A549 (cell line): ENCODE measurements at regions not wholly inside any gene's neighbourhood (a gene's known extent, or its start where the extent isn't known, plus 50 kb on each side); places are given as distances from the start of the nearest gene placed in this dataset.

Experiments used
- ATAC-seq, 2 experiments: fragments of 200-7000 bp in 1 of 2; fragments of >200 bp in 1 of 2; cut with Nextera tagmentation in 1 of 2; cut with Tn5 transposase in 1 of 2; 3 replicates each; pipeline versions ENCODE4 v1.8.0 to v1.9.1; 2018 to 2020; ENCODE audit warnings: mild to moderate bottlenecking in 1 of 2, moderate library complexity in 1 of 2
- CTCF ChIA-PET: fragments of 300-600 bp; sonication (Branson Sonifier 250); formaldehyde crosslinking; extraction: SDS; loops from one replicate; lab custom pipeline; 2021; ENCODE audit warnings: antibody characterized with exemption, inconsistent platforms; lab: Yijun Ruan, JAX
- POLR2A ChIA-PET: fragments of 350-600 bp; formaldehyde crosslinking; extraction: SDS; loops from one replicate; lab custom pipeline; 2021; ENCODE audit warnings: antibody characterized with exemption, inconsistent platforms; lab: Yijun Ruan, JAX
- DNase-seq, 2 experiments: peaks; one replicate each; pipeline versions ENCODE4 v3.0.0 to v3.0.0-alpha.2; 2011 to 2016; ENCODE audit warnings: low read depth in 1 of 2, low spot score in 1 of 2
- FAIRE-seq: peaks from 2 replicates; lab custom pipeline; 2011; peaks lifted over from hg19 to GRCh38; lab: Jason Lieb, UNC
- H3K27ac ChIP-seq, 2 experiments: fragments of >200 bp; sonication (Bioruptor Twin); formaldehyde crosslinking; 3 replicates each; pipeline ENCODE4 v1.5.1; 2016 to 2017
- H3K4me1 ChIP-seq: fragments of >200 bp; sonication (Bioruptor Twin); formaldehyde crosslinking; 3 replicates; pipeline ENCODE4 v1.6.1; 2016
- H3K4me2 ChIP-seq: fragments of >200 bp; sonication (Bioruptor Twin); formaldehyde crosslinking; 3 replicates; pipeline ENCODE4 v1.6.1; 2016
- H3K4me3 ChIP-seq: fragments of >200 bp; sonication (Bioruptor Twin); formaldehyde crosslinking; 3 replicates; pipeline ENCODE4 v1.5.1; 2016
- H3K9me3 ChIP-seq: fragments of >200 bp; sonication (Bioruptor Twin); formaldehyde crosslinking; 3 replicates; pipeline ENCODE4 v1.6.1; 2016
- BHLHE40 ChIP-seq: IDR thresholded peaks from 2 replicates; pipeline ENCODE4 v1.6.1; 2012; ENCODE audit warnings: low read depth, low read length, inconsistent platforms
- CBX2 ChIP-seq: fragments of 200-600 bp; sonication (generic); IDR thresholded peaks from 2 replicates; pipeline ENCODE4 v1.6.1; 2016; ENCODE audit warnings: low read depth, mild to moderate bottlenecking, borderline replicate concordance
- CHD2 ChIP-seq: fragments of 150-350 bp; IDR thresholded peaks from 2 replicates; pipeline ENCODE4 v1.6.1; 2014; ENCODE audit warnings: low read length; ENCODE audit not compliant: partially characterized antibody
- CTCF ChIP-seq: fragments of >200 bp; sonication (Bioruptor Twin); formaldehyde crosslinking; IDR thresholded peaks from 3 replicates; pipeline ENCODE4 v1.5.1; 2016
- FOSB ChIP-seq: fragments of 250-450 bp; sonication (Bioruptor Pico); IDR thresholded peaks from 2 replicates; pipeline ENCODE4 v1.5.0; 2020; ENCODE audit warnings: mild to moderate bottlenecking, moderate library complexity
- FOSL2 ChIP-seq, 2 experiments: fragments of 450-650 bp in 1 of 2; fragments of >200 bp in 1 of 2; sonication (Bioruptor Twin) in 1 of 2; formaldehyde crosslinking; IDR thresholded peaks; 2 replicates each; pipeline versions ENCODE4 v1.5.0 to v1.6.1; 2016 to 2020; ENCODE audit warnings: mild to moderate bottlenecking in 1 of 2, moderate library complexity in 1 of 2
- HES2 ChIP-seq: fragments of >200 bp; sonication (Bioruptor Twin); formaldehyde crosslinking; IDR thresholded peaks from 2 replicates; pipeline ENCODE4 v1.6.1; 2016
- HOXA7 ChIP-seq: fragments of 250-450 bp; sonication (Bioruptor Pico); IDR thresholded peaks from 2 replicates; pipeline ENCODE4 v1.5.0; 2020; ENCODE audit warnings: mild to moderate bottlenecking, moderate library complexity
- JUN ChIP-seq, 2 experiments: fragments of >200 bp; sonication (Bioruptor Twin); formaldehyde crosslinking; IDR thresholded peaks; 2 replicates in 1 of 2; 3 replicates in 1 of 2; pipeline ENCODE4 v1.6.1; 2016 to 2017
- JUNB ChIP-seq: fragments of >200 bp; sonication (Bioruptor Twin); formaldehyde crosslinking; IDR thresholded peaks from 2 replicates; pipeline ENCODE4 v1.6.1; 2016
- KDM1A ChIP-seq: fragments of 200-600 bp; sonication (generic); IDR thresholded peaks from 2 replicates; pipeline ENCODE4 v1.6.1; 2016; ENCODE audit warnings: low read depth, mild to moderate bottlenecking
- KDM5A ChIP-seq: fragments of 200-600 bp; sonication (generic); IDR thresholded peaks from 2 replicates; pipeline ENCODE4 v1.6.1; 2016; ENCODE audit warnings: antibody characterized with exemption, mild to moderate bottlenecking
- MAFK ChIP-seq: fragments of 450-650 bp; IDR thresholded peaks from 2 replicates; pipeline ENCODE4 v1.6.1; 2014; ENCODE audit not compliant: partially characterized antibody
- NFE2L2 ChIP-seq: fragments of 150-350 bp; conservative IDR thresholded peaks from 2 replicates; pipeline ENCODE4 v1.6.1; 2014; ENCODE audit warnings: low read length
- PBX3 ChIP-seq: IDR thresholded peaks from 2 replicates; pipeline ENCODE4 v1.6.1; 2012
- PHF8 ChIP-seq: fragments of 200-600 bp; sonication (generic); IDR thresholded peaks from 2 replicates; pipeline ENCODE4 v1.6.1; 2016; ENCODE audit warnings: low read depth, mild to moderate bottlenecking, antibody characterized with exemption, moderate library complexity, borderline replicate concordance
- RAD21 ChIP-seq, 2 experiments: fragments of >200 bp in 1 of 2; sonication (Bioruptor Twin) in 1 of 2; formaldehyde crosslinking in 1 of 2; IDR thresholded peaks in 1 of 2; conservative IDR thresholded peaks in 1 of 2; 2 replicates in 1 of 2; 3 replicates in 1 of 2; pipeline ENCODE4 v1.6.1; 2012 to 2018; ENCODE audit warnings: inconsistent platforms in 1 of 2
- RNF2 ChIP-seq: fragments of 200-600 bp; sonication (generic); IDR thresholded peaks from 2 replicates; pipeline ENCODE4 v1.6.1; 2016; ENCODE audit warnings: low read depth, mild to moderate bottlenecking, antibody characterized with exemption, moderate library complexity, borderline replicate concordance
- SMC3 ChIP-seq: fragments of >200 bp; sonication (Bioruptor Twin); formaldehyde crosslinking; IDR thresholded peaks from 3 replicates; pipeline ENCODE4 v1.6.1; 2018; ENCODE audit warnings: inconsistent platforms
- TP53 ChIP-seq: fragments of 250-450 bp; sonication (Bioruptor Pico); IDR thresholded peaks from 2 replicates; pipeline ENCODE4 v1.5.0; 2021; ENCODE audit warnings: mild to moderate bottlenecking, moderate library complexity
- ZFP36 ChIP-seq: fragments of 450-650 bp; IDR thresholded peaks from 2 replicates; pipeline ENCODE4 v1.6.1; 2014; ENCODE audit warnings: borderline replicate concordance; ENCODE audit not compliant: partially characterized antibody
- ZNF302 ChIP-seq: fragments of 250-450 bp; sonication (Bioruptor Pico); IDR thresholded peaks from 2 replicates; pipeline ENCODE4 v1.9.0; 2021; ENCODE audit warnings: inconsistent platforms, mild to moderate bottlenecking, moderate library complexity
- WGBS: methylation state at CpG from one replicate; pipeline ENCODE4 v1.1.6; 2017; ENCODE audit errors: missing lambda C conversion rate; 5-methylcytosine and 5-hydroxymethylcytosine counted together
- TF ChIP-seq, protein P1 (sequence below): fragments of 150-350 bp; IDR thresholded peaks from 2 replicates; pipeline ENCODE4 v1.6.1; 2014; ENCODE audit warnings: low read depth, mild to moderate bottlenecking, low read length
- TF ChIP-seq, protein P2 (sequence below): fragments of >200 bp; sonication (Bioruptor Twin); formaldehyde crosslinking; IDR thresholded peaks from 3 replicates; pipeline ENCODE4 v1.6.1; 2016
- TF ChIP-seq, protein P3 (sequence below): IDR thresholded peaks from 2 replicates; pipeline ENCODE4 v1.6.1; 2012
- TF ChIP-seq, protein P4 (sequence below): fragments of 200-600 bp; sonication (generic); IDR thresholded peaks from 2 replicates; pipeline ENCODE4 v1.6.1; 2016; ENCODE audit warnings: antibody characterized with exemption, mild to moderate bottlenecking, moderate library complexity

GRCh38 chr2:56077359-56077915, 106.4 kb upstream of the CCDC85A start:
- ChIA-PET POLR2A (no interaction called here), CTCF (interaction anchor here (0.6 to 3.2 kb wide), 10 partner anchors 12 to 359 kb away, joined by 3 to 11 read pairs (median 3); no protein-coding TSS in a partner anchor)
- no peaks in the 10 kb centered on the region for H3K9me3 ChIP-seq
- FAIRE-seq, result no peak
- H3K4me1 ChIP-seq, result no peaks in the 10 kb centered on the region
- peak; percentile 43 to 58 for DNase-seq
- no peak overlapping the region for H3K27ac ChIP-seq
- no peak overlapping the region for H3K4me2 ChIP-seq
- ATAC-seq, result peak in 1 of 2 experiments; percentile 73; a peak in 4 of 6 replicates
- no peak overlapping the region for H3K4me3 ChIP-seq
- no peak for TF ChIP-seq NFE2L2
- TF ChIP-seq, protein P1, sequence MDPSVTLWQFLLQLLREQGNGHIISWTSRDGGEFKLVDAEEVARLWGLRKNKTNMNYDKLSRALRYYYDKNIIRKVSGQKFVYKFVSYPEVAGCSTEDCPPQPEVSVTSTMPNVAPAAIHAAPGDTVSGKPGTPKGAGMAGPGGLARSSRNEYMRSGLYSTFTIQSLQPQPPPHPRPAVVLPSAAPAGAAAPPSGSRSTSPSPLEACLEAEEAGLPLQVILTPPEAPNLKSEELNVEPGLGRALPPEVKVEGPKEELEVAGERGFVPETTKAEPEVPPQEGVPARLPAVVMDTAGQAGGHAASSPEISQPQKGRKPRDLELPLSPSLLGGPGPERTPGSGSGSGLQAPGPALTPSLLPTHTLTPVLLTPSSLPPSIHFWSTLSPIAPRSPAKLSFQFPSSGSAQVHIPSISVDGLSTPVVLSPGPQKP, result no peak
- TF ChIP-seq CBX2, result no peak
- peak; percentile 65 for TF ChIP-seq CTCF
- no peak for TF ChIP-seq HOXA7 (CRISPR knock-in tag)
- TF ChIP-seq PHF8, result no peak
- TF ChIP-seq JUNB, result no peak
- TF ChIP-seq MAFK, result peak; percentile 91
- TF ChIP-seq HES2, result no peak
- TF ChIP-seq, protein P2, sequence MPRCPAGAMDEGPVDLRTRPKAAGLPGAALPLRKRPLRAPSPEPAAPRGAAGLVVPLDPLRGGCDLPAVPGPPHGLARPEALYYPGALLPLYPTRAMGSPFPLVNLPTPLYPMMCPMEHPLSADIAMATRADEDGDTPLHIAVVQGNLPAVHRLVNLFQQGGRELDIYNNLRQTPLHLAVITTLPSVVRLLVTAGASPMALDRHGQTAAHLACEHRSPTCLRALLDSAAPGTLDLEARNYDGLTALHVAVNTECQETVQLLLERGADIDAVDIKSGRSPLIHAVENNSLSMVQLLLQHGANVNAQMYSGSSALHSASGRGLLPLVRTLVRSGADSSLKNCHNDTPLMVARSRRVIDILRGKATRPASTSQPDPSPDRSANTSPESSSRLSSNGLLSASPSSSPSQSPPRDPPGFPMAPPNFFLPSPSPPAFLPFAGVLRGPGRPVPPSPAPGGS, result no peak
- TF ChIP-seq SMC3, result peak; percentile 61
- no peak for TF ChIP-seq JUN (IDR thresholded peaks at IDR 0.05)
- no peak for TF ChIP-seq ZFP36
- peak; percentile 44 to 54; a peak in 4 of 5 replicates for TF ChIP-seq RAD21 (conservative IDR thresholded peaks at IDR 0.05 in 1 of 2, IDR thresholded peaks at IDR 0.05 in 1 of 2)
- TF ChIP-seq KDM5A, result no peak
- WGBS, result 48% methylated on average over 6 of the region's 6 CpGs

DNA sequence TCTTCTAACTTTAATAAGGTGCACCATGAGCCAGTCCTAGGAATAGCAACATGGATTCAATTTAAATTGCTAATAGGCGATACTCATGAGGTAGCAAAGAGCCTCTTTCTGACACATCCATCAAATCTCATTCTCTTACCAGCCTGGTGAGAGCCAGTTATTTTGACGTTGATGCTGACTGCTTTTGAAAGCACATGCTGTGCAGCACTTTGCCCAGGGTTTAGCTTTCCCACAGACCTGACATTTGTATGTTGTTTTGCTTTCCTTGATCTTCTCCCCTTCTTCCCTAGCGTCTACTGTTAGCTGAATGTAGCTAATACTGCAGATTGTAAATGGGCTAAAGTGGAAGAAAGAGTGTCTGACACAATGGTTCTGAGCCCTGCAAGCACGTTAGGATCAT, 101.1 kb upstream of the CCDC85A start:
- POLR2A ChIA-PET, result no interaction called here

More for the DNA sequence above, 101.1 kb upstream of the CCDC85A start:
- whole genome bisulfite sequencing, result 51% methylated on average over 4 of the region's 4 CpGs
- H3K4me1 ChIP-seq, result no peaks in the 10 kb centered on the region
- DNase-seq (no peak), FAIRE-seq (no peak), ATAC-seq (no peak)
- H3K27ac ChIP-seq, result no peak overlapping the region
- H3K4me3 ChIP-seq, result no peak overlapping the region
- CTCF ChIA-PET, result no interaction called here
- H3K4me2 ChIP-seq, result no peak overlapping the region
- no peaks in the 10 kb centered on the region for H3K9me3 ChIP-seq
- TF ChIP-seq FOSL2 (IDR thresholded peaks at IDR 0.05) (no peak), FOSL2 (CRISPR knock-in tag; IDR thresholded peaks at IDR 0.05) (no peak), MAFK (no peak), JUN (IDR thresholded peaks at IDR 0.05) (no peak), FOSB (CRISPR knock-in tag) (no peak), RNF2 (no peak), ZNF302 (CRISPR knock-in tag) (no peak), PBX3 (no peak), KDM1A (no peak), HES2 (no peak), ZFP36 (no peak), SMC3 (no peak), TP53 (no peak), CHD2 (no peak), BHLHE40 (no peak), PHF8 (no peak)
- TF ChIP-seq, protein P3, sequence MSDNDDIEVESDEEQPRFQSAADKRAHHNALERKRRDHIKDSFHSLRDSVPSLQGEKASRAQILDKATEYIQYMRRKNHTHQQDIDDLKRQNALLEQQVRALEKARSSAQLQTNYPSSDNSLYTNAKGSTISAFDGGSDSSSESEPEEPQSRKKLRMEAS, result no peak
- TF ChIP-seq, protein P4, sequence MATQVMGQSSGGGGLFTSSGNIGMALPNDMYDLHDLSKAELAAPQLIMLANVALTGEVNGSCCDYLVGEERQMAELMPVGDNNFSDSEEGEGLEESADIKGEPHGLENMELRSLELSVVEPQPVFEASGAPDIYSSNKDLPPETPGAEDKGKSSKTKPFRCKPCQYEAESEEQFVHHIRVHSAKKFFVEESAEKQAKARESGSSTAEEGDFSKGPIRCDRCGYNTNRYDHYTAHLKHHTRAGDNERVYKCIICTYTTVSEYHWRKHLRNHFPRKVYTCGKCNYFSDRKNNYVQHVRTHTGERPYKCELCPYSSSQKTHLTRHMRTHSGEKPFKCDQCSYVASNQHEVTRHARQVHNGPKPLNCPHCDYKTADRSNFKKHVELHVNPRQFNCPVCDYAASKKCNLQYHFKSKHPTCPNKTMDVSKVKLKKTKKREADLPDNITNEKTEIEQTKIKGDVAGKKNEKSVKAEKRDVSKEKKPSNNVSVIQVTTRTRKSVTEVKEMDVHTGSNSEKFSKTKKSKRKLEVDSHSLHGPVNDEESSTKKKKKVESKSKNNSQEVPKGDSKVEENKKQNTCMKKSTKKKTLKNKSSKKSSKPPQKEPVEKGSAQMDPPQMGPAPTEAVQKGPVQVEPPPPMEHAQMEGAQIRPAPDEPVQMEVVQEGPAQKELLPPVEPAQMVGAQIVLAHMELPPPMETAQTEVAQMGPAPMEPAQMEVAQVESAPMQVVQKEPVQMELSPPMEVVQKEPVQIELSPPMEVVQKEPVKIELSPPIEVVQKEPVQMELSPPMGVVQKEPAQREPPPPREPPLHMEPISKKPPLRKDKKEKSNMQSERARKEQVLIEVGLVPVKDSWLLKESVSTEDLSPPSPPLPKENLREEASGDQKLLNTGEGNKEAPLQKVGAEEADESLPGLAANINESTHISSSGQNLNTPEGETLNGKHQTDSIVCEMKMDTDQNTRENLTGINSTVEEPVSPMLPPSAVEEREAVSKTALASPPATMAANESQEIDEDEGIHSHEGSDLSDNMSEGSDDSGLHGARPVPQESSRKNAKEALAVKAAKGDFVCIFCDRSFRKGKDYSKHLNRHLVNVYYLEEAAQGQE, result no peak
- TF ChIP-seq, all 56 proteins: peak for 0
